ENCODE measurements at regions not wholly inside any gene's neighbourhood (a gene's known extent, or its start where the extent isn't known, plus 50 kb on each side); places are given as distances from the start of the nearest gene placed in this dataset.

DNA sequence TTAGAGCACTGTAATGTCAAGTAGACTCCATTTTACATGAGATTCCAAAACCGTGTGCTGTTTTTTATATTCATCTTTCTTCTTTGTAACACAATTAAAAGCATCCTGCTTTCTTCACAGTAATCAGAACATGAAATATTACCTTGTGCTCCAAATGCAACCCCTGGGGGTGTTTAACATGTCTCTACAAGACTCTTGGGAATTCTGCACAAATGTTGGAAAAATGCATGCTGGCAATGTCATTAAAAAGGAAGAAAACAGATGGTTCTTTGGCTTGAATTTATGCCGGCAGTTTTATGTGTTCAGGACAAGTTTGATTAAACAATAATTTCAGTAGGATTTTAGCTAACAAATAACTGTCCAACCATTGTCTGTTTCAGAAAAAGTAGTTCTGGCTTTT, 159.1 kb downstream of the LIG4 start:
- no peak overlapping the region for H3K4me2 ChIP-seq (ENCODE audit: insufficient read depth, insufficient read length, low read length)
- H2BK120ac ChIP-seq (ENCODE audit: low read depth, low read length, poor library complexity, severe bottlenecking): no peak overlapping the region
- Mint-ChIP-seq H3K4me3 (no peak overlapping the region), H3K27ac (no peak overlapping the region), H3K9me3 (no peaks in the 10 kb centered on the region), H3K36me3 (ENCODE audit: insufficient read depth in 1 of 3, low read depth in 3 of 3) (peaks cover 0 to under 1% (median 0%) of the 10 kb centered on the region in 3 experiments; a peak in 1 of 7 replicates), H3K27me3 (ENCODE audit: low read depth) (no peaks in the 10 kb centered on the region), H3K4me1 (0 out of 4 replicates have a peak, but pooled peaks cover 0 to 7% of the 10 kb centered on the region in 2 experiments)
- no peaks in the 10 kb centered on the region for H4K20me1 ChIP-seq (ENCODE audit: control insufficient read depth, insufficient read depth, insufficient read length)
- H4K91ac ChIP-seq (ENCODE audit: insufficient read length, low read depth, low read length): no peak overlapping the region
- peaks cover 4% of the 10 kb centered on the region; the same call in 1 of the 2 replicates for H3K4me1 ChIP-seq (ENCODE audit: insufficient read depth, low read length)
- H2BK12ac ChIP-seq (ENCODE audit: insufficient read length, low read depth, low read length): no peak overlapping the region
- H2AFZ ChIP-seq (ENCODE audit: low read length): no peak overlapping the region
- no peak overlapping the region for H3K9ac ChIP-seq (ENCODE audit: extremely low read depth, insufficient read length, low read length)
- H3K4ac ChIP-seq (ENCODE audit: low read depth, low read length): no peak overlapping the region
- TF ChIP-seq, protein P1, sequence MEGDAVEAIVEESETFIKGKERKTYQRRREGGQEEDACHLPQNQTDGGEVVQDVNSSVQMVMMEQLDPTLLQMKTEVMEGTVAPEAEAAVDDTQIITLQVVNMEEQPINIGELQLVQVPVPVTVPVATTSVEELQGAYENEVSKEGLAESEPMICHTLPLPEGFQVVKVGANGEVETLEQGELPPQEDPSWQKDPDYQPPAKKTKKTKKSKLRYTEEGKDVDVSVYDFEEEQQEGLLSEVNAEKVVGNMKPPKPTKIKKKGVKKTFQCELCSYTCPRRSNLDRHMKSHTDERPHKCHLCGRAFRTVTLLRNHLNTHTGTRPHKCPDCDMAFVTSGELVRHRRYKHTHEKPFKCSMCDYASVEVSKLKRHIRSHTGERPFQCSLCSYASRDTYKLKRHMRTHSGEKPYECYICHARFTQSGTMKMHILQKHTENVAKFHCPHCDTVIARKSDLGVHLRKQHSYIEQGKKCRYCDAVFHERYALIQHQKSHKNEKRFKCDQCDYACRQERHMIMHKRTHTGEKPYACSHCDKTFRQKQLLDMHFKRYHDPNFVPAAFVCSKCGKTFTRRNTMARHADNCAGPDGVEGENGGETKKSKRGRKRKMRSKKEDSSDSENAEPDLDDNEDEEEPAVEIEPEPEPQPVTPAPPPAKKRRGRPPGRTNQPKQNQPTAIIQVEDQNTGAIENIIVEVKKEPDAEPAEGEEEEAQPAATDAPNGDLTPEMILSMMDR (conservative IDR thresholded peaks at IDR 0.05): no peak
- no peak overlapping the region for H3K56ac ChIP-seq (ENCODE audit: insufficient read length, low read depth, low read length)
- no peak overlapping the region for H3K18ac ChIP-seq (ENCODE audit: insufficient read length, low read depth, low read length)
- H3K79me1 ChIP-seq (ENCODE audit: insufficient read depth, low read depth, low read length, poor library complexity, severe bottlenecking): no peaks in the 10 kb centered on the region
- H2AK5ac ChIP-seq (ENCODE audit: insufficient read length, low read length): no peak overlapping the region
- no peak for DNase-seq
- H4K5ac ChIP-seq (ENCODE audit: insufficient read length, low read depth, low read length): no peak overlapping the region
- no CpG with 5 or more reads among the region's 2 CpGs for WGBS (ENCODE audit: extremely low coverage, insufficient read length, low lambda C conversion rate)
- no peak overlapping the region for H3T11ph ChIP-seq (ENCODE audit: low read length)
- H3K27me3 ChIP-seq (ENCODE audit: insufficient read depth, low read length): no peaks in the 10 kb centered on the region
- H3K23me2 ChIP-seq (ENCODE audit: insufficient read length, low read depth, low read length, poor library complexity, severe bottlenecking): no peaks in the 10 kb centered on the region
- no peaks in the 10 kb centered on the region for H3K9me3 ChIP-seq (ENCODE audit: control insufficient read depth, low read depth, low read length)
- no peak overlapping the region for H2BK20ac ChIP-seq (ENCODE audit: low read depth, low read length, poor library complexity, severe bottlenecking)
- H3K14ac ChIP-seq (ENCODE audit: insufficient read depth, low read length): no peak overlapping the region
- no peak overlapping the region for H2BK5ac ChIP-seq (ENCODE audit: insufficient read length, low read length)
- H4K8ac ChIP-seq (replicated peaks; ENCODE audit: insufficient read length, low read depth, low read length): no peak overlapping the region
- no peak overlapping the region for H2BK15ac ChIP-seq (ENCODE audit: low read depth, low read length)
- H3K23ac ChIP-seq (ENCODE audit: insufficient read length, low read depth, low read length): no peak overlapping the region
- no peaks in the 10 kb centered on the region for H3K79me2 ChIP-seq (ENCODE audit: insufficient read depth, low read length)
- H3K27ac ChIP-seq (ENCODE audit: insufficient read length, low read depth, low read length): no peak overlapping the region

Measured in H9 (cell line).